HG03280 (cell line): ENCODE measurements at regions not wholly inside any gene's neighbourhood (a gene's known extent, or its start where the extent isn't known, plus 50 kb on each side); places are given as distances from the start of the nearest gene placed in this dataset.

Source experiments
- ATAC-seq: cut with Tn5 transposase; IDR thresholded peaks from one replicate; pipeline ENCODE4 v1.9.1; 2021; ENCODE audit warnings: mild to moderate bottlenecking, moderate library complexity; ENCODE audit not compliant: unreplicated experiment

DNA sequence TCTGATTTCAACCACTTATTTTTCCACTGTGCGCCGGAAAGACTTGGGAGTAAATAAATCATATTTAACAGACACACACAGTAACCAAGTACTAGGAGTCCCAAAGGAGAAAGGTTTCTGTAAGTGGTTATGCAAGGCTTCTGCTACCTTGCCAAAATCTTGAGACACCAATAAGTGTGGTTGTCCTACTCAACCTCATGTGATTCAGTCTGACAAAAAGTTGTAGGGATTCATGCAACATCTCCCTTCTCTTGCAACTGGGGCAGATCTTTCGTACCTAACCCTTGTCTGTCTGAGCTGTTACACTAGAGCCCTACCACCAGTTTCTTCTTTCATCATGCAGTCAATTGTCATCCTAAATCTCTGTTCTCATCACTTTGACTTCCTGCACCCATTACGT, 69.9 kb upstream of the NUDT7 start:
- ATAC-seq = no peak

- ATAC-seq = no peak
Observed at GRCh38 chr16:77657016-77657415, 65.3 kb upstream of the NUDT7 start.

DNA sequence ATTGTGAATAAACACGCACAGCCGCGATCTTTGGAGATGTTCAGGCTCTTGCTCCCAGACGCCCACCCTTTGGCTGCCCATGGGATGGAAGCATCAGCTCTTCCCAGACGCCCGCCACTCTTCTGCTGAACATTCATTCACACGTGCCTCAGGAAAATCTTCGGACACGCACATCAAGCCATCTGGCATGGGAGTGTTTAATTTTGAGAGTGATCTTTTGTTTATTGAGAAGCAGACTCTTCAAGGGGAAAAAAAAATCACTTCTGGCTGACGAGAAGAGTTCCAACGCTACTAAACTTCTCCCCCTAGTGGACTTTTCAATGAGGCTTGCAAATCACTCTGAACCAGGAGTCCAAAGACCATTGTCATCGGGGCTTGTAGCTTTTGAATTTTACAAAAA, 62.0 kb upstream of the NUDT7 start:
- ATAC-seq = no peak

GRCh38 chr16:77662246-77662645, 60.1 kb upstream of the NUDT7 start:
- no peak for ATAC-seq

GRCh38 chr16:77663711-77664110, 58.6 kb upstream of the NUDT7 start:
- ATAC-seq = no peak

DNA sequence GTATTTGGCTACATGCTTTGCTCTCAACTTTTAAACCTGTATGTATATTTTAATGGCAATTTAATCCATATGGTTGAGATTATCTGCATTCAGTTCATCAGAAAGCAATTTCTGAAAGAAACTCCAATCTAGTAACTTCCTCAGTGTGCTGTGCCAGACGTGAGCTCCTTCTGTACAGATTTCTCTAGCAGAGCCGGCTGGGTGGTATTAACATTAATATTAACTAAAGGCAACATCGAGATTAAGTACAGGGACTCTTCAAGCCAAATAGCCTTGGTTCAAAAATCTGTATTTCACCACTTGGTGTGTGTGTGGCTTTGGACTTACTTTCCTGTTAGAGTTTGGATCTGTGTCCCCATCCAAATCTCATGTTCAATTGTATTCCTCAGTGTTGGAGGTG, 55.5 kb upstream of the NUDT7 start:
- ATAC-seq = no peak

DNA sequence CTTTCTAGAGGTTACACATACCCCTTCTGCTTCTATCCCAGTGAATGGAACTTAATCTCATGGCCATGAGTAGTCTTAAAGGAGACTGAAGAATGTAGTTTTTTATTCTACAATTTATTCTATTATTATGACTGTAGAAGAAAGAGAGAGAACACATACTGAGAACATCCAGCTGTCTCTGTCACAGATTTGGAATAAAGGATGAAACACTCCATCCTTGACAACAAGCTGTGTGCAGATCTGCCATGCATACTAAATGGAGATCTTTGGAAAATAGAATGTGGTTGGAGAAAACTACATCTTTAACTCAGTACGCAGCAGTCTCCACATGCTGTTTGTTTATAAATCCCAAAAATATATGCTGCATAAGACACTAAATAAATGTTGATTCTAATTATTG, 54.1 kb upstream of the NUDT7 start:
- ATAC-seq = no peak

GRCh38 chr16:77669057-77669456, 53.3 kb upstream of the NUDT7 start:
- ATAC-seq = no peak
